Esophagus squamous epithelium (tissue), 5 donors: ENCODE measurements at regions not wholly inside any gene's neighbourhood (a gene's known extent, or its start where the extent isn't known, plus 50 kb on each side); places are given as distances from the start of the nearest gene placed in this dataset.

Source experiments
- DNase-seq: peaks from one replicate; lab custom pipeline; 2025; lab: John Stamatoyannopoulos, UW
- H3K27ac ChIP-seq, 4 donors: fragments of 200-600 bp; sonication (generic); one replicate each; pipeline ENCODE4 v1.5.1; 2016 to 2019; ENCODE audit warnings: mild to moderate bottlenecking in 1 of 4
- H3K27me3 ChIP-seq, 4 donors: fragments of 200-600 bp; sonication (generic); 1 replicate in 3 of 4; 2 replicates in 1 of 4; pipeline versions ENCODE4 v1.5.1 to v1.6.0; 2017 to 2021; ENCODE audit warnings: antibody characterized with exemption in 1 of 4
- H3K36me3 ChIP-seq, 3 donors: fragments of 200-600 bp; sonication (generic); one replicate each; pipeline ENCODE4 v1.5.1; 2016 to 2019
- H3K4me1 ChIP-seq, 3 donors: fragments of 200-600 bp; sonication (generic); one replicate each; pipeline ENCODE4 v1.5.1; 2017 to 2019
- H3K4me3 ChIP-seq, 4 donors: fragments of 200-600 bp; sonication (generic); 1 replicate in 3 of 4; 2 replicates in 1 of 4; pipeline ENCODE4 v1.5.1; 2016 to 2019; ENCODE audit warnings: mild to moderate bottlenecking in 2 of 4, moderate library complexity in 1 of 4
- H3K9me3 ChIP-seq, 3 donors: fragments of 200-600 bp; sonication (generic); one replicate each; pipeline ENCODE4 v1.5.1; 2016 to 2019
- POLR2A ChIP-seq, 4 donors: fragments of 450-650 bp; IDR thresholded peaks; one replicate each; pipeline ENCODE4 v1.6.1; 2017; ENCODE audit warnings: antibody characterized with exemption in 4 of 4, mild to moderate bottlenecking in 4 of 4, moderate library complexity in 3 of 4
- WGBS, 2 donors: methylation state at CpG; one replicate each; pipeline ENCODE4 v1.1.5; 2018; 5-methylcytosine and 5-hydroxymethylcytosine counted together
- intact Hi-C: fragments of 100-400 bp; cut with DNase I; formaldehyde crosslinking; loops from one replicate; pipeline ENCODE4 v1.15.0; 2022
- TF ChIP-seq, protein P1 (sequence below), 6 experiments: fragments of 450-650 bp in 4 of 6; fragments of 200-600 bp in 2 of 6; sonication (generic) in 2 of 6; IDR thresholded peaks; one replicate each; pipeline ENCODE4 v1.5.1; 2016 to 2019; ENCODE audit warnings: antibody characterized with exemption in 6 of 6, mild to moderate bottlenecking in 4 of 6, moderate library complexity in 4 of 6
- donor health status: DM: yes; HTN: yes; CAD: no.

DNA sequence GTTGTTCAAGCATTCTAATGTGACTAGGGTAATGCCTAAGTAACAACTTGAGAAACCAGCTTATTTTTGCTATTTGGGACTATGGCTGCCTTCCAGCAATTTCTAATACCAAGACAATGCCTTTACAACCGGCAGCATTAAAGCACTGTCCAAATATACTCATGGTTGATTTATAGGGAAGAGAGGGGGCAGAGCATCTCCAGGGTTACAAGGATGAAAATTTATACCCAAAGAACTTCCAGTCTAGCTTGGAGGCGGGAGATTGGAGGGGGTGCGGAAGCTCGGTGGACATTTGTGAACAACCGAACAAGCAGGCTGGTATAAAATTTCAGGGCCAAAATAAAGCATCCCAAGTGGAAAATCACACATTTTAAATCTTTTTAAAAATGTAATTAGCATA lies 79.4 kb upstream of the FOXN2 start:
- no peaks in the 10 kb centered on the region for H3K4me1 ChIP-seq

DNA sequence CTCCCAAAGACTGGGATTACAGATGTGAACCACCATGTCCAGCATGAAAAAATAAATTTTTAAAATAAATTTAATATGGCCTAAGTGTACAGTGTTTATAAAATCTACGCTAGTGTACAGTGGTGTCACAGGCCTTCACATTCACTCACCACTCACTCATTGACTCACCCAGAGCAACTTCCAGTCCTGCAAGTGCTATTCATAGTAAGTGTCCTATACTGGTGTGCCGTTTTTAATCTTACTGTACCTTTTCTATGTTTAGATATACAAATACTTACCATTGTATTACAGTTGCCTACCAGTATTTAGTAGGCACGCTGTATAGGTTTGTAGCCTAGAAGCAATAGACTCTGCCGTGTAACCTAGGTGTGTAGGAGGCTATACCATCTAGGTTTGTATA lies 76.1 kb upstream of the FOXN2 start:
- intact Hi-C loops, result no loop called here
- H3K9me3 ChIP-seq, result no peaks in the 10 kb centered on the region
- DNase-seq, result no peak
- no peaks in the 10 kb centered on the region for H3K36me3 ChIP-seq
- H3K4me3 ChIP-seq, result no peak overlapping the region
- no peak overlapping the region for H3K27ac ChIP-seq
- TF ChIP-seq POLR2A (IDR thresholded peaks at IDR 0.05), result no peak
- TF ChIP-seq, protein P1, sequence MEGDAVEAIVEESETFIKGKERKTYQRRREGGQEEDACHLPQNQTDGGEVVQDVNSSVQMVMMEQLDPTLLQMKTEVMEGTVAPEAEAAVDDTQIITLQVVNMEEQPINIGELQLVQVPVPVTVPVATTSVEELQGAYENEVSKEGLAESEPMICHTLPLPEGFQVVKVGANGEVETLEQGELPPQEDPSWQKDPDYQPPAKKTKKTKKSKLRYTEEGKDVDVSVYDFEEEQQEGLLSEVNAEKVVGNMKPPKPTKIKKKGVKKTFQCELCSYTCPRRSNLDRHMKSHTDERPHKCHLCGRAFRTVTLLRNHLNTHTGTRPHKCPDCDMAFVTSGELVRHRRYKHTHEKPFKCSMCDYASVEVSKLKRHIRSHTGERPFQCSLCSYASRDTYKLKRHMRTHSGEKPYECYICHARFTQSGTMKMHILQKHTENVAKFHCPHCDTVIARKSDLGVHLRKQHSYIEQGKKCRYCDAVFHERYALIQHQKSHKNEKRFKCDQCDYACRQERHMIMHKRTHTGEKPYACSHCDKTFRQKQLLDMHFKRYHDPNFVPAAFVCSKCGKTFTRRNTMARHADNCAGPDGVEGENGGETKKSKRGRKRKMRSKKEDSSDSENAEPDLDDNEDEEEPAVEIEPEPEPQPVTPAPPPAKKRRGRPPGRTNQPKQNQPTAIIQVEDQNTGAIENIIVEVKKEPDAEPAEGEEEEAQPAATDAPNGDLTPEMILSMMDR (IDR thresholded peaks at IDR 0.05), result no peak
- no peaks in the 10 kb centered on the region for H3K4me1 ChIP-seq
- 88 to 91% methylated on average over 4 of the region's 4 CpGs for WGBS, 2 donors
- no peaks in the 10 kb centered on the region for H3K27me3 ChIP-seq

More for the DNA sequence above, 79.4 kb upstream of the FOXN2 start:
- Histone ChIP-seq H3K27me3 (no peaks in the 10 kb centered on the region), H3K27ac (no peak overlapping the region), H3K4me3 (no peak overlapping the region), H3K9me3 (no peaks in the 10 kb centered on the region), H3K36me3 (no peaks in the 10 kb centered on the region)
- DNase-seq, result no peak
- TF ChIP-seq, protein P1 (IDR thresholded peaks at IDR 0.05), result no peak
- no peak for TF ChIP-seq POLR2A (IDR thresholded peaks at IDR 0.05)
- intact Hi-C loops, result no loop called here
- WGBS, 2 donors, result 67 to 68% methylated on average over 5 of the region's 5 CpGs

DNA sequence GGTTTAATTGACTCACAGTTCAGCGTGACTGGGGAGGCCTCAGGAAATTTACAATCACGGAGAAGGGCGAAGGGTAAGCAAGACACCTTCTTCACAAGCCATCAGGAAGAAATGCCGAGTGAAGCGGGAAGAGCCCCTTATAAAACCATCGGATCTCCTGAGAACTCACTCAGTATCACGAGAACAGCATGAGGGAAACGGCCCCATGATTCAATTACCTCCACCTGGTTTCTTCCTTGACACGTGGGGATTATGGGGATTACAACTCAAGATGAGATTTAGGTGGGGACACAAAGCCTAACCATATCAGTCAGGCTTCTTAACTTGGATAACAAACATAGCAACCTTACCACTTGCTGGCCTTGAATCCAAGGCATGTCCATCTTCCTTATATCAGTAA lies 73.6 kb upstream of the FOXN2 start:
- Histone ChIP-seq H3K4me1 (no peaks in the 10 kb centered on the region), H3K36me3 (no peaks in the 10 kb centered on the region), H3K27ac (no peak overlapping the region), H3K4me3 (no peak overlapping the region), H3K9me3 (no peaks in the 10 kb centered on the region), H3K27me3 (no peaks in the 10 kb centered on the region)
- no peak for TF ChIP-seq POLR2A (IDR thresholded peaks at IDR 0.05)
- TF ChIP-seq, protein P1 (IDR thresholded peaks at IDR 0.05), result no peak
- WGBS, 2 donors, result 86 to 94% methylated on average over 9 of the region's 9 CpGs
- intact Hi-C loops, result no loop called here
- DNase-seq, result no peak

DNA sequence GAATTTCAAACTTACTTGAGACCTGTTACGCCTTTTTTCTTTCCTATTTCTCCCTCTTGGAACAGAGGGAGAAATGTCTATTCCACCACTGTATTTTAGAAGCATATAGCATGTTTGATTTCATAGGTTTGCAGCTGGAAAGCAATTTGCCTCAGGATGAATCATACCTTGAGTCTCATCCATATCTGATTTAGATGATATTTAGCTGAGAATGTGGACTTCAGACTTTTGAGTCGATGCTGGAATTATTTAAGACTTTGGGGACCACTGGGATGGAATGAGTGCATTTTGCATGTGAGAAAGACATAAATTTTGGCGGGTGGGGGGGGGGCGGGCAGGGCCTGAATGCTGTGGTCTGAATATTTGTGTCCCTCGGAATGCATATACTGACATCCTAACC lies 67.3 kb upstream of the FOXN2 start:
- Histone ChIP-seq H3K4me3 (no peak overlapping the region), H3K27me3 (no peaks in the 10 kb centered on the region), H3K27ac (no peak overlapping the region), H3K4me1 (peaks cover 10 to 25% (median 10%) of the 10 kb centered on the region in 3 donors), H3K36me3 (no peaks in the 10 kb centered on the region), H3K9me3 (no peaks in the 10 kb centered on the region)
- DNase-seq, result no peak
- intact Hi-C loops, result no loop called here
- 85 to 89% methylated on average over 3 to 5 of the region's 5 CpGs for WGBS, 2 donors
- TF ChIP-seq POLR2A (IDR thresholded peaks at IDR 0.05), result no peak
- TF ChIP-seq, protein P1 (IDR thresholded peaks at IDR 0.05), result no peak

DNA sequence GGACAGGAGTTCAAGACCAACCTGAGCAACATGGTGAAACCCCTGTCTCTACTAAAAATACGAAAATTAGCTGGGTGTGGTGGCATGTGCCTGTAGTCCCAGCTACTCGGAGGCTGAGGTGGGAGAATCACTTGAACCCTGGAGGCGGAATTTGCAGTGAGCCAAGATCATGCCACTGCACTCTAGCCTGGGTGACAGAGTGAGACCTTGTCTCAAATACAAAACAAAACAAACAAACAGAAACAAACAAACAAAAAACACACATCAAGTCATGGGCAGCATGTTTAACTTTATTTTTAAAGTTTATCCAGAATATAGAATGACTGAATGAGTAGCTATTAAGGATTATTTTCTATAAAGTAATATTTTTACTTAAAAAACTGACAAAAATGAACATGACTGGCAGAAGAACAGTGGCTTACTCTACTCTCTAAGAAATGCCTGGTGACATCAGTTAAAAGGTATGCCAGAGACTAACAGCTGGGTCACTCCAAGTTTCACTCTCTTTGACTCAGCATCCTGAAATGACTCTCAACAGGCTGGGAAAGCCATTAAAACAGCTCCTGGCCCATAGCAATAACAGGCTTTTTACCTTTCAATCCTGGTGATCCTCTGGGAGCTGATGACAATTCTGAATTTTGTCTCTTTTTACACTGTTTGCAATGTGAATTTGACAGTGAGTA lies 66.1 kb upstream of the FOXN2 start:
- WGBS, 2 donors, result 87 to 93% methylated on average over 3 of the region's 3 CpGs
- Histone ChIP-seq H3K36me3 (no peaks in the 10 kb centered on the region), H3K27me3 (no peaks in the 10 kb centered on the region), H3K27ac (peak overlapping the region in 1 of 4 donors; percentile 29), H3K4me3 (no peak overlapping the region), H3K4me1 (peaks cover 10 to 25% (median 10%) of the 10 kb centered on the region in 3 donors), H3K9me3 (no peaks in the 10 kb centered on the region)
- intact Hi-C loops, result no loop called here
- no peak for DNase-seq
- TF ChIP-seq, protein P1 (IDR thresholded peaks at IDR 0.05), result no peak
- no peak for TF ChIP-seq POLR2A (IDR thresholded peaks at IDR 0.05)
